ENCODE measurements at regions not wholly inside any gene's neighbourhood (a gene's known extent, or its start where the extent isn't known, plus 50 kb on each side); places are given as distances from the start of the nearest gene placed in this dataset.

- H3K36me3 ChIP-seq, result no peaks in the 10 kb centered on the region
- no peak overlapping the region for H3K4me3 ChIP-seq
- intact Hi-C loops (cut with DNase I), result loop anchor here (5.0 kb wide), 1 partner anchor 108 kb away; no protein-coding TSS in a partner anchor
- no peaks in the 10 kb centered on the region for H3K27me3 ChIP-seq
- peaks cover 0 to 53% (median 21%) of the 10 kb centered on the region in 4 donors for H3K4me1 ChIP-seq
- H3K27ac ChIP-seq, result peak overlapping the region in 3 of 4 donors; percentile 54 to 74 (median 72)
- no peak for DNase-seq
- TF ChIP-seq EP300 (IDR thresholded peaks at IDR 0.05) (no peak), POLR2AphosphoS5 (IDR thresholded peaks at IDR 0.05) (no peak), CTCF (IDR thresholded peaks at IDR 0.05) (no peak), POLR2A (IDR thresholded peaks at IDR 0.05) (no peak)
- H3K9me3 ChIP-seq, result no peaks in the 10 kb centered on the region
Measured at GRCh38 chr5:104539618-104540350, 977.2 kb upstream of the NUDT12 start.

- WGBS, 2 donors, result 81 to 83% methylated on average over 6 of the region's 6 CpGs
Measured at GRCh38 chr5:104538734-104539133, 976.1 kb upstream of the NUDT12 start.

GRCh38 chr5:104533498-104533897 lies 970.9 kb upstream of the NUDT12 start:
- intact Hi-C loops (cut with DNase I), result no loop called here
- H3K36me3 ChIP-seq, result no peaks in the 10 kb centered on the region
- peaks cover 0 to under 1% (median 0%) of the 10 kb centered on the region in 4 donors for H3K9me3 ChIP-seq
- H3K4me3 ChIP-seq, result no peak overlapping the region
- no peaks in the 10 kb centered on the region for H3K27me3 ChIP-seq
- no peak for DNase-seq
- peak overlapping the region in 1 of 4 donors; percentile 23 for H3K27ac ChIP-seq
- H3K4me1 ChIP-seq, result peaks cover 0 to 32% (median 11%) of the 10 kb centered on the region in 4 donors
- TF ChIP-seq POLR2AphosphoS5 (IDR thresholded peaks at IDR 0.05) (no peak), POLR2A (IDR thresholded peaks at IDR 0.05) (no peak), EP300 (IDR thresholded peaks at IDR 0.05) (no peak), CTCF (IDR thresholded peaks at IDR 0.05) (no peak)

More at GRCh38 chr5:104538734-104539133, 976.1 kb upstream of the NUDT12 start:
- H3K4me3 ChIP-seq, result no peak overlapping the region
- H3K9me3 ChIP-seq, result no peaks in the 10 kb centered on the region
- no peak for DNase-seq
- intact Hi-C loops (cut with DNase I), result no loop called here
- H3K4me1 ChIP-seq, result peaks cover 0 to 58% (median 21%) of the 10 kb centered on the region in 4 donors
- TF ChIP-seq POLR2A (IDR thresholded peaks at IDR 0.05) (no peak), EP300 (IDR thresholded peaks at IDR 0.05) (no peak), POLR2AphosphoS5 (IDR thresholded peaks at IDR 0.05) (no peak), CTCF (IDR thresholded peaks at IDR 0.05) (no peak)
- no peak overlapping the region for H3K27ac ChIP-seq
- no peaks in the 10 kb centered on the region for H3K27me3 ChIP-seq
- no peaks in the 10 kb centered on the region for H3K36me3 ChIP-seq

DNA sequence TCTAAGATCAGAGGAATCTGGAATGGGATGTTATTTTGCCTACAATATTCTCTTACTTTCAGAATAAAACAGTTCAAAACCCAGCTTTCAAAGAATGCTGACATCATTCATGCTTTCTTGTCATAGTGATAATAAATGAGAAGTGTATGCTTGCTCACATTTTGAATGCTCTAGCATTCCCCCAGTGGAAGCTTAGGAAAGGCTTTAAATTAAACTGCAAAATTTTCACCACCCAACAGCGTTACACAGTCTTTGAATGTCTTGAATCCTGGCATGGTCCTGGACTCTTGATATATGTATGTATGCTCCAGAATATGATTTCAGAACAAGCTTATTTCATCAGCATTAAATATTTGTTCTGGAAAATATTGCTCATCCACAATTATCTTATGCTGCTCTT lies 964.3 kb upstream of the NUDT12 start:
- H3K4me1 ChIP-seq, result peaks cover 0 to 7% (median 2%) of the 10 kb centered on the region in 4 donors
- WGBS, 2 donors, result 86 to 94% methylated on average over 1 of the region's 1 CpG
- H3K27me3 ChIP-seq, result no peaks in the 10 kb centered on the region
- DNase-seq, result no peak
- TF ChIP-seq POLR2AphosphoS5 (IDR thresholded peaks at IDR 0.05) (no peak), EP300 (IDR thresholded peaks at IDR 0.05) (no peak), POLR2A (IDR thresholded peaks at IDR 0.05) (no peak), CTCF (IDR thresholded peaks at IDR 0.05) (no peak)
- no peaks in the 10 kb centered on the region for H3K36me3 ChIP-seq
- H3K4me3 ChIP-seq, result no peak overlapping the region
- intact Hi-C loops (cut with DNase I), result no loop called here
- peaks cover 0 to 3% (median 0%) of the 10 kb centered on the region in 4 donors for H3K9me3 ChIP-seq
- H3K27ac ChIP-seq, result no peak overlapping the region

Measured in sigmoid colon (tissue), 6 donors.